Nephron progenitor cell (in vitro differentiated cells): ENCODE measurements at regions not wholly inside any gene's neighbourhood (a gene's known extent, or its start where the extent isn't known, plus 50 kb on each side); places are given as distances from the start of the nearest gene placed in this dataset.

ENCODE experiments used
- DNase-seq: peaks from one replicate; pipeline ENCODE4 v3.0.0; 2021
- H3K27ac Mint-ChIP-seq: 2 replicates; pipeline ENCODE4 v1.8.0; 2021; ENCODE audit warnings: mild to moderate bottlenecking, moderate library complexity, mixed read lengths
- H3K27me3 Mint-ChIP-seq: 2 replicates; pipeline ENCODE4 v1.8.0; 2021; ENCODE audit warnings: mild to moderate bottlenecking, low read depth, mixed read lengths; ENCODE audit not compliant: poor library complexity
- H3K36me3 Mint-ChIP-seq: 2 replicates; pipeline ENCODE4 v1.8.0; 2021; ENCODE audit warnings: low read depth, mixed read lengths
- H3K4me1 Mint-ChIP-seq: 2 replicates; pipeline ENCODE4 v1.8.0; 2021; ENCODE audit warnings: mixed read lengths
- H3K4me3 Mint-ChIP-seq: 2 replicates; pipeline ENCODE4 v1.8.0; 2021; ENCODE audit warnings: mild to moderate bottlenecking, moderate library complexity, mixed read lengths
- H3K9me3 Mint-ChIP-seq: 2 replicates; pipeline ENCODE4 v1.8.0; 2021; ENCODE audit warnings: mild to moderate bottlenecking, moderate library complexity, mixed read lengths
- TF ChIP-seq, protein P1 (sequence below): fragments of 200-600 bp; sonication (generic); IDR thresholded peaks from 2 replicates; pipeline ENCODE4 v1.5.0; 2021; ENCODE audit warnings: antibody characterized with exemption

DNA sequence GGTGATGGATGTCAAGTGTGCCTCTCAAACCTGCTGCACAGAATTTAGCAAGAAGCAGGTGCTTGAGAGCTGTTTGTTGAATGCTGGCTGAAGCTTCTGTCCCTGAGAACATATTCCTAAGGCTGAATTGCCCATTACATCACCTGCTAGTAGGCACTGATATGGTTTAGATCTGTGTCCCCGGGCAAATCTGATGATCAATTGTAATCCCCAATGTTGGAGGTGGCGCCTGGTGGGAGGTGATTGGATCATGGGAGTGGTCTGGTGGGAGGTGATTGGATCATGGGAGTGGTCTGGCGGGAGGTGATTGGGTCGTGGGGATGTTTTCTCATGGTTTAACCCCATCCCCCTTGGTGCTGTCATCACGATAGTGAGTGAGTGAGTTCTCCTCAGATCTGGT lies 128.0 kb downstream of the HRH4 start:
- Mint-ChIP-seq H3K9me3 (peaks cover 27% of the 10 kb centered on the region), H3K36me3 (peaks cover 15% of the 10 kb centered on the region), H3K27me3 (peaks cover 8% of the 10 kb centered on the region), H3K27ac (no peak overlapping the region), H3K4me1 (peaks cover 24% of the 10 kb centered on the region), H3K4me3 (no peak overlapping the region)
- no peak for DNase-seq
- TF ChIP-seq, protein P1, sequence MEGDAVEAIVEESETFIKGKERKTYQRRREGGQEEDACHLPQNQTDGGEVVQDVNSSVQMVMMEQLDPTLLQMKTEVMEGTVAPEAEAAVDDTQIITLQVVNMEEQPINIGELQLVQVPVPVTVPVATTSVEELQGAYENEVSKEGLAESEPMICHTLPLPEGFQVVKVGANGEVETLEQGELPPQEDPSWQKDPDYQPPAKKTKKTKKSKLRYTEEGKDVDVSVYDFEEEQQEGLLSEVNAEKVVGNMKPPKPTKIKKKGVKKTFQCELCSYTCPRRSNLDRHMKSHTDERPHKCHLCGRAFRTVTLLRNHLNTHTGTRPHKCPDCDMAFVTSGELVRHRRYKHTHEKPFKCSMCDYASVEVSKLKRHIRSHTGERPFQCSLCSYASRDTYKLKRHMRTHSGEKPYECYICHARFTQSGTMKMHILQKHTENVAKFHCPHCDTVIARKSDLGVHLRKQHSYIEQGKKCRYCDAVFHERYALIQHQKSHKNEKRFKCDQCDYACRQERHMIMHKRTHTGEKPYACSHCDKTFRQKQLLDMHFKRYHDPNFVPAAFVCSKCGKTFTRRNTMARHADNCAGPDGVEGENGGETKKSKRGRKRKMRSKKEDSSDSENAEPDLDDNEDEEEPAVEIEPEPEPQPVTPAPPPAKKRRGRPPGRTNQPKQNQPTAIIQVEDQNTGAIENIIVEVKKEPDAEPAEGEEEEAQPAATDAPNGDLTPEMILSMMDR, result no peak

DNA sequence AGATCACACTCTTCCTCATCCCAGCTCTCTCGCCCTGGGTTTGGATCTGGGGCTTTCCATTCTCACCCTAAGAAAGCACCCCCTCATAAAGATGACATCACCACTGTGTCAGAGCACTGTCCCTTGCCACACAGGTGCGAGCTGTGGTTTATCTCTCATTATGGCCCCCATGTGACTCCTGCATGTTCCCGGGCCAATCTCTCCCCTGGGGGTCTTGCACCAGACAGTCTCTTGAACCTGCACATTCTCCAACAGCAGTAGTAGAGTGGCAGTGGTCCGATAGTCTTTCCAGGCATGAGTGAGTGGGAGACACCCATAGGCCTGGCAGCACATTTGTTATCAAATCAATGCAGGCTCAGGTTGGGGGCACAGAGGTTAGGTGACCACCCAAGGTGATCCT lies 130.5 kb downstream of the HRH4 start:
- Mint-ChIP-seq H3K9me3 (peaks cover 27% of the 10 kb centered on the region), H3K27ac (no peak overlapping the region), H3K36me3 (peaks cover 15% of the 10 kb centered on the region), H3K4me1 (peaks cover 48% of the 10 kb centered on the region), H3K27me3 (peaks cover 7% of the 10 kb centered on the region), H3K4me3 (no peak overlapping the region)
- DNase-seq, result no peak
- TF ChIP-seq, protein P1, result no peak

DNA sequence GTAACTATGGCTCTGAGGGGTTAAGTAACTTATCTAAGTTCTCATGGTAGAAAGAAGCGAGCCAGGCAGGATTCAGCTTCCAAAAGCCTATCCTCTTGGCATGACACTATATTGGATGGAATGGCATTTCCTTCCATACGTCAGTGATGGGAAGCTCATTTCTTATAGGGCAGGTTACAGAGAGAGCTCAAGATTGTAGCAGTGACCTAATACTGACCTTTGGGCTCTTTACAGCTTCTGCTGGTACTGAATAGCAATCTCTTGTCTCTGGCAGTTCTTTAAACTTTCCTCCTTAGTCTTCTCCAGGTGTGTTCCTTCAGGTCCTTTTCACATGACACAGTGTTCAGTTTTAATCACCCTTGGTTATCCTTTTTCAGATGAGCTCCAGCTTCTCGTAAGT lies 133.0 kb downstream of the HRH4 start:
- peaks cover 53% of the 10 kb centered on the region for H3K4me1 Mint-ChIP-seq
- peaks cover 15% of the 10 kb centered on the region for H3K36me3 Mint-ChIP-seq
- no peak overlapping the region for H3K27ac Mint-ChIP-seq
- peaks cover 12% of the 10 kb centered on the region for H3K27me3 Mint-ChIP-seq
- TF ChIP-seq, protein P1, result no peak
- no peak for DNase-seq
- peaks cover 23% of the 10 kb centered on the region for H3K9me3 Mint-ChIP-seq
- H3K4me3 Mint-ChIP-seq, result no peak overlapping the region

DNA sequence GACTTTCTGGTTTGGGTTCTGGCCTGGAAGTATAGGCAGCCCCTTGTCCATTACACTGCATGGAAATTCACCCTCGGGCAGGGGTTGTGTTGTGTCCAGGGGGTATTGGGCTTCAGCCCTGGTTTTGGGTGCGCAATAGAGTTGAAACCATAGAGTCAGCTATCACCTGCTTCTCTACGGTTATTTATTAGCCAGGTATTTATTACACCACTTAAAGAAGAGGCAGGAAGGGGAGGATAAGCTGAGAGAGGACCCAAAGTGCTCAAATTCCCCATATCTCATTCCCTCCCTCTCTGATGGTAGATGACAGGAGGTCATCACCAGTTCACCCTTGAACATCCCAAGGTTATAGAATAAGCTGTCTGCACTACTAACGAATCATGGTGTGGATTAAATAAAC lies 133.4 kb downstream of the HRH4 start:
- Mint-ChIP-seq H3K4me1 (peaks cover 53% of the 10 kb centered on the region), H3K36me3 (peaks cover 15% of the 10 kb centered on the region), H3K4me3 (no peak overlapping the region), H3K9me3 (peaks cover 23% of the 10 kb centered on the region), H3K27me3 (peaks cover 16% of the 10 kb centered on the region), H3K27ac (no peak overlapping the region)
- no peak for DNase-seq
- TF ChIP-seq, protein P1, result no peak

DNA sequence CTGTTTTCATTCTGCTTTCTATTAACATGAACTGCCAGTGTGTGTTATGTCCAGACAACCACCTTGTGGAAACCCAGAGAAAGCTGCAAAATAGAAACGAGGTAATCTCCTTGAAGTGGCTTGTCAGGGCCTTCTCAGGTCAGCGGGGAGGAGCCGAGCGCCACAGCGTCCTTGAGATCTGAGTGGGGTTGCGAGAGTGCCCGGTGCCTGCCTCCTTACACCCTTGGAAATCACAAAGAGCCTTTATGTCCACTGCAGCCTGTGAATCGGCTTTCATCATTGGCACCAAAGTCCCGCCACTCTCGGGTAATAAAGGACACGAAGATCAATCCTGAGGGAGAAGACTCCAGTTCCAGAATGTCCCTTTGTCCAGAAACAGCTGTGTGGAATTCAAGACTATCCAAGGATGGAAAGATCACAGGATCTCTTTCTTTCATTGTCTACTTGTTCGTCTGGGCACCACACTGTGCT lies 135.2 kb downstream of the HRH4 start:
- Mint-ChIP-seq H3K27me3 (peaks cover 21% of the 10 kb centered on the region), H3K36me3 (peaks cover 15% of the 10 kb centered on the region), H3K27ac (no peak overlapping the region), H3K4me1 (peaks cover 55% of the 10 kb centered on the region), H3K9me3 (peaks cover 23% of the 10 kb centered on the region), H3K4me3 (no peak overlapping the region)
- TF ChIP-seq, protein P1, result no peak
- no peak for DNase-seq

DNA sequence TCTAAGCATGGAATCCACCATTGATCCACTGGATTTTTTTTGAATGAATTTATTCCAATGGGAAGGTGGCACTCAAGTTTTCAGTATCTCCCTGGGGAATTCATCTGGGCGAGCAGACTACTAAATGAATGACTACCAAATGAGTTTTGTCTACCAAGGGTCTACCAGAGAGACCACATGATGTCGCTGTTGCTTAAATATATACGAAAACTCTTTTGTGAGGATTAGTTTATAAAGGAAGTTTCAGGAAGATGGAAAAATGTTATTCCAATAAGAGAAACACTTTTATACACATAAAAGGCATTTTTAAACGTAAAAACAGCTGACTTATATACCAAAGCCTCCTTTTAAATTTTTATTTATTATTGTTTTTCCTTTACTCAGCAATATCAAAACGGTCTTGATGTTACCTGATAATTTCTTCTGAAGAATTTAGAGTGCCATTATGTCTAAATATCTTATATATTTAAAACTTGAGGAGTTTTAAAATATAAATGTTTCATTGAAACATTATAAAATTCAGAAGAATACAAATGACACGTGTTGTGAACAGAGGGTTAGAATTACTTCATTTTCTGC lies 139.7 kb downstream of the HRH4 start:
- H3K9me3 Mint-ChIP-seq, result no peaks in the 10 kb centered on the region
- H3K27ac Mint-ChIP-seq, result no peak overlapping the region
- DNase-seq, result peak; percentile 25
- TF ChIP-seq, protein P1, result peak; percentile 71
- peaks cover 61% of the 10 kb centered on the region for H3K4me1 Mint-ChIP-seq
- H3K36me3 Mint-ChIP-seq, result no peaks in the 10 kb centered on the region
- no peak overlapping the region for H3K4me3 Mint-ChIP-seq
- H3K27me3 Mint-ChIP-seq, result peaks cover 21% of the 10 kb centered on the region
